Transverse colon (tissue), 4 donors: ENCODE measurements at regions not wholly inside any gene's neighbourhood (a gene's known extent, or its start where the extent isn't known, plus 50 kb on each side); places are given as distances from the start of the nearest gene placed in this dataset.

ENCODE experiments used
- CTCF ChIP-seq, 5 experiments: fragments of 200-600 bp in 3 of 5; fragments of 450-650 bp in 2 of 5; sonication (generic) in 3 of 5; IDR thresholded peaks; 1 replicate in 2 of 5; 2 replicates in 3 of 5; pipeline ENCODE4 v1.5.1; 2016 to 2017; ENCODE audit warnings: antibody characterized with exemption in 5 of 5, inconsistent platforms in 3 of 5, mild to moderate bottlenecking in 2 of 5, moderate library complexity in 1 of 5
- EP300 ChIP-seq: sonication (generic); formaldehyde crosslinking; IDR thresholded peaks from one replicate; pipeline ENCODE4 v1.6.1; 2017; ENCODE audit warnings: antibody characterized with exemption, low read depth
- POLR2A ChIP-seq: fragments of 450-650 bp; IDR thresholded peaks from one replicate; pipeline ENCODE4 v1.6.1; 2016; ENCODE audit warnings: antibody characterized with exemption, mild to moderate bottlenecking, moderate library complexity
- POLR2AphosphoS5 ChIP-seq, 3 donors: sonication (generic); formaldehyde crosslinking; IDR thresholded peaks; one replicate each; pipeline ENCODE4 v1.6.1; 2016; ENCODE audit warnings: antibody characterized with exemption in 3 of 3

GRCh38 chr13:105997581-105998550 lies 537.6 kb downstream of the EFNB2 start:
- TF ChIP-seq CTCF (IDR thresholded peaks at IDR 0.05), result no peak
- TF ChIP-seq POLR2AphosphoS5 (IDR thresholded peaks at IDR 0.05), result no peak
- no peak for TF ChIP-seq POLR2A
- TF ChIP-seq EP300, result no peak
